OCI-LY3 (cell line): ENCODE measurements at regions not wholly inside any gene's neighbourhood (a gene's known extent, or its start where the extent isn't known, plus 50 kb on each side); places are given as distances from the start of the nearest gene placed in this dataset.

Experiments used
- CTCF ChIP-seq: fragments of 200-600, 300-600 bp; sonication (generic); IDR thresholded peaks from 2 replicates; pipeline ENCODE4 v1.5.1; 2014; ENCODE audit warnings: antibody characterized with exemption, low read length, low read depth
- EZH2phosphoT487 ChIP-seq: fragments of 200-600 bp; shearing (Covaris generic); IDR thresholded peaks from 2 replicates; pipeline ENCODE4 v1.6.1; 2018; ENCODE audit warnings: antibody characterized with exemption, mixed run types, low read depth

- TF ChIP-seq CTCF = no peak
- no peak for TF ChIP-seq EZH2phosphoT487
These were observed 282.1 kb upstream of the TMEM161B start for GRCh38 chr5:88550736-88551135.
